Activated CD8-positive, alpha-beta T cell treated with anti-CD3 and anti-CD28 coated beads for 36 hours (primary cell): ENCODE measurements at regions not wholly inside any gene's neighbourhood (a gene's known extent, or its start where the extent isn't known, plus 50 kb on each side); places are given as distances from the start of the nearest gene placed in this dataset.

Experiments
- ATAC-seq: fragments of 200-7000 bp; cut with Tn5 transposase; one replicate; pipeline ENCODE4 v1.10.0; 2021; ENCODE audit warnings: mild to moderate bottlenecking, moderate library complexity
- CTCF ChIA-PET: fragments of 350-600 bp; sonication (Branson Sonifier 250); formaldehyde crosslinking; loops from one replicate; lab custom pipeline; 2021; ENCODE audit warnings: antibody characterized with exemption; lab: Charles Lee
- POLR2A ChIA-PET: fragments of 350-600 bp; sonication (Branson Sonifier 250); formaldehyde crosslinking; loops from one replicate; lab custom pipeline; 2021; ENCODE audit warnings: antibody characterized with exemption; lab: Charles Lee
- DNase-seq: peaks from one replicate; pipeline ENCODE4 v3.0.0-alpha.2; 2020
- H3K27ac Mint-ChIP-seq: one replicate; pipeline ENCODE4 v1.8.0; 2021; ENCODE audit warnings: mild to moderate bottlenecking, mixed read lengths
- H3K27me3 Mint-ChIP-seq: one replicate; pipeline ENCODE4 v1.8.0; 2021; ENCODE audit warnings: mixed read lengths
- H3K36me3 Mint-ChIP-seq: one replicate; pipeline ENCODE4 v1.8.0; 2021; ENCODE audit warnings: low read depth, mixed read lengths
- H3K4me1 Mint-ChIP-seq: one replicate; pipeline ENCODE4 v1.8.0; 2021; ENCODE audit warnings: low read depth, mixed read lengths
- H3K4me3 Mint-ChIP-seq: one replicate; pipeline ENCODE4 v1.8.0; 2021; ENCODE audit warnings: mild to moderate bottlenecking, moderate library complexity, mixed read lengths
- H3K9me3 Mint-ChIP-seq: one replicate; pipeline ENCODE4 v1.8.0; 2021; ENCODE audit warnings: mixed read lengths
- intact Hi-C: fragments of 100-400 bp; cut with micrococcal nuclease; formaldehyde crosslinking; loops from one replicate; pipeline ENCODE4 v1.10.0; 2022
- TF ChIP-seq, protein P1 (sequence below): fragments of 200-600 bp; IDR thresholded peaks from one replicate; pipeline ENCODE4 v1.8.0; 2022; ENCODE audit warnings: antibody characterized with exemption, mild to moderate bottlenecking

DNA sequence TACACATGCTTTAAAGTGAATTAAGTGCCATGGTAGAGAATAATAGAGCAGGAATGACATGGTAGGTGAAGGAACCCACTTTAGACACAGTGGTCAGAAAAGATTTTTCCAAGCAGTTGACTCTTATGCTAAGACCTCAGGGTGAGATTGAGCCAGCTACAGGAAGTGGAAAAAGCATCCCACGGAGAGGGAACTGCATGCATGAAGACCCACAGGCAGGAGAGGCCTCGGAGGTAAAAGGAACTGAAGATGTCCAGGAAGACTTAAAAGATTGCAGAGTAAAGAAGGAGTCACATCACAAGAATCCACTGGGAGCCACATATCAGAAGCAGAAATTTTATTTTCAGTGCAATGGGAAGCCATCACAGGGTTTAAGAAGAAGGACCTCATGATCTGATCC is 499.2 kb upstream of the FAM98A start:
- ATAC-seq (no peak), DNase-seq (no peak)
- Mint-ChIP-seq H3K36me3 (no peaks in the 10 kb centered on the region), H3K27ac (no peak overlapping the region), H3K9me3 (no peaks in the 10 kb centered on the region), H3K4me3 (no peak overlapping the region), H3K4me1 (no peaks in the 10 kb centered on the region), H3K27me3 (peaks cover 3% of the 10 kb centered on the region)
- TF ChIP-seq, protein P1, sequence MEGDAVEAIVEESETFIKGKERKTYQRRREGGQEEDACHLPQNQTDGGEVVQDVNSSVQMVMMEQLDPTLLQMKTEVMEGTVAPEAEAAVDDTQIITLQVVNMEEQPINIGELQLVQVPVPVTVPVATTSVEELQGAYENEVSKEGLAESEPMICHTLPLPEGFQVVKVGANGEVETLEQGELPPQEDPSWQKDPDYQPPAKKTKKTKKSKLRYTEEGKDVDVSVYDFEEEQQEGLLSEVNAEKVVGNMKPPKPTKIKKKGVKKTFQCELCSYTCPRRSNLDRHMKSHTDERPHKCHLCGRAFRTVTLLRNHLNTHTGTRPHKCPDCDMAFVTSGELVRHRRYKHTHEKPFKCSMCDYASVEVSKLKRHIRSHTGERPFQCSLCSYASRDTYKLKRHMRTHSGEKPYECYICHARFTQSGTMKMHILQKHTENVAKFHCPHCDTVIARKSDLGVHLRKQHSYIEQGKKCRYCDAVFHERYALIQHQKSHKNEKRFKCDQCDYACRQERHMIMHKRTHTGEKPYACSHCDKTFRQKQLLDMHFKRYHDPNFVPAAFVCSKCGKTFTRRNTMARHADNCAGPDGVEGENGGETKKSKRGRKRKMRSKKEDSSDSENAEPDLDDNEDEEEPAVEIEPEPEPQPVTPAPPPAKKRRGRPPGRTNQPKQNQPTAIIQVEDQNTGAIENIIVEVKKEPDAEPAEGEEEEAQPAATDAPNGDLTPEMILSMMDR = no peak
- ChIA-PET CTCF (no interaction called here), POLR2A (no interaction called here)
- intact Hi-C loops = loop anchor here (5.0 kb wide), 1 partner anchor 1314 kb away; no protein-coding TSS in a partner anchor

DNA sequence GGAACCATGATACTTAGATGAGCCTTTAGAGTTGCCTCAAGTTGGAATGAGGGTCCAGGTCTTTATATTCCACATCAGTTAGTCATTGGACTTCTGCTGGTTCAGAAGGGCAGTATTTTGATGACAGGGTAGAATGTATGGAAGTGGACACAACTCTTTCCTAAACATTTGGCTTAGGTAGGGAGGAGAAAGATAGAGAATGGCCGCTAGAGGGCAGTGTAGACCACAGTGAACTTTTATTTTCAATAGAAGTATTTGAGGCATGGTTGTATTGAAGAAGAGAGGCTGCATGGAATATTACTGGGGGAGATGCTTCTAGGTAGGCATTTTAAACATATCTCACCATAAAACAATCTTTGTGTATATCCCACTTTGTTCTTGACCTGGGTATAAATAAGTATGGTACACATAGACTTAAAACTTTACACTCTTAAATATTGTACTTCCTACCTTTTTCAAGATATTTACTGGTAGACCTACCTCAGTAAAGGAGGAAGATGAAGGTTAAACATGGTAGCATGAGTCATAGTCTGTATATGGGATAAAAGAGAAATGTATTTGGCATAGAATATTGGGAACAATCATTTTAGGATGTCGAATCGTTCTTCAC is 497.6 kb upstream of the FAM98A start:
- H3K4me3 Mint-ChIP-seq = no peak overlapping the region
- TF ChIP-seq, protein P1 = peak; percentile 87
- ATAC-seq (peak; percentile 24), DNase-seq (peak; percentile 55)
- H3K4me1 Mint-ChIP-seq = no peaks in the 10 kb centered on the region
- H3K9me3 Mint-ChIP-seq = no peaks in the 10 kb centered on the region
- H3K36me3 Mint-ChIP-seq = no peaks in the 10 kb centered on the region
- peaks cover 3% of the 10 kb centered on the region for H3K27me3 Mint-ChIP-seq
- intact Hi-C loops = loop anchor here (5.0 kb wide), 1 partner anchor 1316 kb away; no protein-coding TSS in a partner anchor
- POLR2A ChIA-PET = no interaction called here
- CTCF ChIA-PET = interaction anchor here (1.7 kb wide), 1 partner anchor 1314 kb away, joined by 6 read pairs; no protein-coding TSS in a partner anchor
- H3K27ac Mint-ChIP-seq = no peak overlapping the region

- ATAC-seq (no peak), DNase-seq (no peak)
- H3K27ac Mint-ChIP-seq = no peak overlapping the region
- TF ChIP-seq, protein P1 = no peak
- CTCF ChIA-PET = no interaction called here
- no peak overlapping the region for H3K4me3 Mint-ChIP-seq
- POLR2A ChIA-PET = no interaction called here
- H3K36me3 Mint-ChIP-seq = no peaks in the 10 kb centered on the region
- no peaks in the 10 kb centered on the region for H3K9me3 Mint-ChIP-seq
- intact Hi-C loops = no loop called here
- no peaks in the 10 kb centered on the region for H3K4me1 Mint-ChIP-seq
- peaks cover 3% of the 10 kb centered on the region for H3K27me3 Mint-ChIP-seq
Measured at GRCh38 chr2:34093790-34094189, 494.7 kb upstream of the FAM98A start.

DNA sequence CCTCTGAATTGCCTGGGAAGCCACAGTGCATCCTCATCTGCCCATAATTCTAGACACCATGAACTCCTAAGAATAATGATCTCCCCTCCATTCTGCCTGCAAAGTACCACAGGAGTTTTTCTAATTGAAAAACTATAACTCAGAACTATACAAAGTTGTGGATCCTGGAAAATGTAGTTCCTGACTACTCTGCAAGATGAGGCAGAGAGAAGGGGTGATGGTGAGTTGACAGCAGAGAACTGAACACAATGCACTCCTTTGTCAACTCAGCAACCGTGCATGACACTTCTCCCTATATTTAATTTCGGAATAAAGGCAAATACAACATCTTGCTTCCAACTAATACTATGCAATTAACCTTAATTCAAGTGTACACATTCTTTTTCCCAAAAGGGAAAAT is 471.1 kb upstream of the FAM98A start:
- no peaks in the 10 kb centered on the region for H3K9me3 Mint-ChIP-seq
- no peak overlapping the region for H3K4me3 Mint-ChIP-seq
- peaks cover 2% of the 10 kb centered on the region for H3K27me3 Mint-ChIP-seq
- no peak for DNase-seq
- H3K27ac Mint-ChIP-seq = no peak overlapping the region
- no peak for ATAC-seq
- no peaks in the 10 kb centered on the region for H3K36me3 Mint-ChIP-seq
- intact Hi-C loops = no loop called here
- ChIA-PET CTCF (no interaction called here), POLR2A (interaction anchor here (0.6 kb wide), 1 partner anchor 214 kb away, joined by 4 read pairs; no protein-coding TSS in a partner anchor)
- TF ChIP-seq, protein P1 = no peak
- no peaks in the 10 kb centered on the region for H3K4me1 Mint-ChIP-seq

GRCh38 chr2:34069604-34070003 is 470.5 kb upstream of the FAM98A start:
- DNase-seq (no peak), ATAC-seq (no peak)
- H3K36me3 Mint-ChIP-seq = no peaks in the 10 kb centered on the region
- no peaks in the 10 kb centered on the region for H3K9me3 Mint-ChIP-seq
- ChIA-PET POLR2A (no interaction called here), CTCF (no interaction called here)
- H3K27ac Mint-ChIP-seq = no peak overlapping the region
- TF ChIP-seq, protein P1 = no peak
- intact Hi-C loops = no loop called here
- no peaks in the 10 kb centered on the region for H3K4me1 Mint-ChIP-seq
- H3K27me3 Mint-ChIP-seq = no peaks in the 10 kb centered on the region
- H3K4me3 Mint-ChIP-seq = no peak overlapping the region
